ENCODE measurements at regions not wholly inside any gene's neighbourhood (a gene's known extent, or its start where the extent isn't known, plus 50 kb on each side); places are given as distances from the start of the nearest gene placed in this dataset.

DNA sequence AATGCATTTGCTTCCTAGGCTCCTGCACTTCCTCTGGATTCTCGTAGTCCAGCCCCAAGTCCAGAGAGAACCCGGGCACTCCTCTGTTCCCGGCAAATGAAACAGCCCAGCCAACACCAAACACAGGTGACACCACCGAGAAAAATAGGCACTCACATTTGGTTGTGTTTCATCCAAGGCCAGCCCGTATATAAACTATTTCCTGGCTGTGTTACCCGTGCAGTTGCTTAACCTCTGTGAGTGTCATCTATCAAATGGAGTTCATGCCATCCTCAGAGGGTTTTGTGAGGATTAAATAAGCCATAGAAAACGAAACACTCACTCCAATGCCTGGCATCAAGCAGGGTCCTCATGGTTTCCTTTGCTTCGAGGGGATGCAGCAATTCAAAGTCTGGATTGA, 115.2 kb downstream of the BOD1 start:
- TF ChIP-seq CTCF (IDR thresholded peaks at IDR 0.05; ENCODE audit: borderline replicate concordance, extremely low read depth, low read length, poor library complexity, severe bottlenecking) (no peak), EZH2 (IDR thresholded peaks at IDR 0.05; ENCODE audit: borderline replicate concordance, low read depth, low read length, severe bottlenecking) (no peak)
